ENCODE measurements at regions not wholly inside any gene's neighbourhood (a gene's known extent, or its start where the extent isn't known, plus 50 kb on each side); places are given as distances from the start of the nearest gene placed in this dataset.

GRCh38 chr18:60662491-60662890, 289.9 kb upstream of the MC4R start:
- no peak for DNase-seq
- no peaks in the 10 kb centered on the region for H3K4me1 Mint-ChIP-seq
- H3K27me3 Mint-ChIP-seq = no peaks in the 10 kb centered on the region
- no peak overlapping the region for H3K4me3 Mint-ChIP-seq
- H3K36me3 Mint-ChIP-seq = no peaks in the 10 kb centered on the region
- CTCF ChIA-PET = no interaction called here
- no peak overlapping the region for H3K27ac Mint-ChIP-seq
- H3K9me3 Mint-ChIP-seq = peaks cover 12% of the 10 kb centered on the region

- Mint-ChIP-seq H3K27me3 (no peaks in the 10 kb centered on the region), H3K36me3 (no peaks in the 10 kb centered on the region), H3K27ac (no peak overlapping the region), H3K4me3 (no peak overlapping the region), H3K4me1 (no peaks in the 10 kb centered on the region), H3K9me3 (peaks cover 12% of the 10 kb centered on the region)
- CTCF ChIA-PET = no interaction called here
- no peak for DNase-seq
Measured at GRCh38 chr18:60663060-60663989, 290.8 kb upstream of the MC4R start.

- DNase-seq = no peak
- H3K9me3 Mint-ChIP-seq = peaks cover 12% of the 10 kb centered on the region
- H3K4me1 Mint-ChIP-seq = no peaks in the 10 kb centered on the region
- no peak overlapping the region for H3K27ac Mint-ChIP-seq
- CTCF ChIA-PET = no interaction called here
- no peaks in the 10 kb centered on the region for H3K27me3 Mint-ChIP-seq
- H3K36me3 Mint-ChIP-seq = no peaks in the 10 kb centered on the region
- no peak overlapping the region for H3K4me3 Mint-ChIP-seq
Measured at GRCh38 chr18:60664736-60665135, 292.2 kb upstream of the MC4R start.

GRCh38 chr18:60667016-60667415, 294.4 kb upstream of the MC4R start:
- no peaks in the 10 kb centered on the region for H3K4me1 Mint-ChIP-seq
- DNase-seq = no peak
- H3K9me3 Mint-ChIP-seq = peaks cover 12% of the 10 kb centered on the region
- CTCF ChIA-PET = no interaction called here
- H3K27ac Mint-ChIP-seq = no peak overlapping the region
- H3K27me3 Mint-ChIP-seq = no peaks in the 10 kb centered on the region
- no peaks in the 10 kb centered on the region for H3K36me3 Mint-ChIP-seq
- H3K4me3 Mint-ChIP-seq = no peak overlapping the region

- DNase-seq = no peak
- no peak overlapping the region for H3K4me3 Mint-ChIP-seq
- H3K4me1 Mint-ChIP-seq = no peaks in the 10 kb centered on the region
- H3K27ac Mint-ChIP-seq = no peak overlapping the region
- no peaks in the 10 kb centered on the region for H3K27me3 Mint-ChIP-seq
- no peaks in the 10 kb centered on the region for H3K36me3 Mint-ChIP-seq
- CTCF ChIA-PET = no interaction called here
- peaks cover 7% of the 10 kb centered on the region for H3K9me3 Mint-ChIP-seq
Measured at GRCh38 chr18:60668583-60668982, 296.0 kb upstream of the MC4R start.

GRCh38 chr18:60669938-60670337, 297.4 kb upstream of the MC4R start:
- CTCF ChIA-PET = no interaction called here
- Mint-ChIP-seq H3K4me3 (no peak overlapping the region), H3K4me1 (no peaks in the 10 kb centered on the region), H3K36me3 (no peaks in the 10 kb centered on the region), H3K27ac (no peak overlapping the region), H3K27me3 (no peaks in the 10 kb centered on the region), H3K9me3 (no peaks in the 10 kb centered on the region)
- no peak for DNase-seq

GRCh38 chr18:60671021-60671420, 298.4 kb upstream of the MC4R start:
- Mint-ChIP-seq H3K4me1 (no peaks in the 10 kb centered on the region), H3K27me3 (no peaks in the 10 kb centered on the region)
- CTCF ChIA-PET = no interaction called here

GRCh38 chr18:60675126-60675525, 302.6 kb upstream of the MC4R start:
- Mint-ChIP-seq H3K36me3 (no peaks in the 10 kb centered on the region), H3K9me3 (no peaks in the 10 kb centered on the region), H3K27me3 (no peaks in the 10 kb centered on the region), H3K4me3 (no peak overlapping the region), H3K4me1 (no peaks in the 10 kb centered on the region), H3K27ac (no peak overlapping the region)
- no peak for DNase-seq
- CTCF ChIA-PET = no interaction called here

More at GRCh38 chr18:60671021-60671420, 298.4 kb upstream of the MC4R start:
- no peak for DNase-seq
- Mint-ChIP-seq H3K36me3 (no peaks in the 10 kb centered on the region), H3K27ac (no peak overlapping the region), H3K9me3 (no peaks in the 10 kb centered on the region), H3K4me3 (no peak overlapping the region)

- Mint-ChIP-seq H3K9me3 (no peaks in the 10 kb centered on the region), H3K27me3 (no peaks in the 10 kb centered on the region), H3K4me3 (no peak overlapping the region), H3K36me3 (no peaks in the 10 kb centered on the region), H3K27ac (no peak overlapping the region), H3K4me1 (no peaks in the 10 kb centered on the region)
- CTCF ChIA-PET = no interaction called here
- DNase-seq = no peak
Measured at GRCh38 chr18:60675801-60676200, 303.2 kb upstream of the MC4R start.

GRCh38 chr18:60676815-60677214, 304.2 kb upstream of the MC4R start:
- DNase-seq = no peak
- CTCF ChIA-PET = no interaction called here
- Mint-ChIP-seq H3K4me3 (no peak overlapping the region), H3K27me3 (no peaks in the 10 kb centered on the region), H3K4me1 (no peaks in the 10 kb centered on the region), H3K36me3 (no peaks in the 10 kb centered on the region), H3K9me3 (no peaks in the 10 kb centered on the region), H3K27ac (no peak overlapping the region)

GRCh38 chr18:60684843-60685513, 312.4 kb upstream of the MC4R start:
- H3K27me3 Mint-ChIP-seq = no peaks in the 10 kb centered on the region
- H3K9me3 Mint-ChIP-seq = no peaks in the 10 kb centered on the region
- H3K4me1 Mint-ChIP-seq = no peaks in the 10 kb centered on the region
- no peaks in the 10 kb centered on the region for H3K36me3 Mint-ChIP-seq
- H3K27ac Mint-ChIP-seq = no peak overlapping the region
- no peak overlapping the region for H3K4me3 Mint-ChIP-seq
- CTCF ChIA-PET = no interaction called here
- no peak for DNase-seq

- H3K27me3 Mint-ChIP-seq = no peaks in the 10 kb centered on the region
- no peak overlapping the region for H3K4me3 Mint-ChIP-seq
- H3K27ac Mint-ChIP-seq = no peak overlapping the region
- no peaks in the 10 kb centered on the region for H3K36me3 Mint-ChIP-seq
- CTCF ChIA-PET = no interaction called here
- H3K9me3 Mint-ChIP-seq = no peaks in the 10 kb centered on the region
- no peak for DNase-seq
- no peaks in the 10 kb centered on the region for H3K4me1 Mint-ChIP-seq
Measured at GRCh38 chr18:60686142-60686541, 313.6 kb upstream of the MC4R start.

GRCh38 chr18:60691061-60691460, 318.5 kb upstream of the MC4R start:
- no peak overlapping the region for H3K4me3 Mint-ChIP-seq
- H3K9me3 Mint-ChIP-seq = peaks cover 3% of the 10 kb centered on the region
- H3K27me3 Mint-ChIP-seq = no peaks in the 10 kb centered on the region
- CTCF ChIA-PET = no interaction called here
- H3K4me1 Mint-ChIP-seq = no peaks in the 10 kb centered on the region
- no peaks in the 10 kb centered on the region for H3K36me3 Mint-ChIP-seq
- no peak overlapping the region for H3K27ac Mint-ChIP-seq
- no peak for DNase-seq

- Mint-ChIP-seq H3K4me1 (no peaks in the 10 kb centered on the region), H3K36me3 (no peaks in the 10 kb centered on the region), H3K4me3 (no peak overlapping the region), H3K27ac (no peak overlapping the region), H3K9me3 (peaks cover 3% of the 10 kb centered on the region), H3K27me3 (no peaks in the 10 kb centered on the region)
- CTCF ChIA-PET = no interaction called here
- no peak for DNase-seq
Measured at GRCh38 chr18:60693426-60693825, 320.9 kb upstream of the MC4R start.

GRCh38 chr18:60698901-60699300, 326.3 kb upstream of the MC4R start:
- no peak for DNase-seq
- Mint-ChIP-seq H3K4me1 (no peaks in the 10 kb centered on the region), H3K36me3 (no peaks in the 10 kb centered on the region), H3K27me3 (no peaks in the 10 kb centered on the region), H3K9me3 (no peaks in the 10 kb centered on the region), H3K4me3 (no peak overlapping the region), H3K27ac (no peak overlapping the region)
- CTCF ChIA-PET = no interaction called here

Data from activated naive CD4-positive, alpha-beta T cell treated with anti-CD3 and anti-CD28 coated beads, Interleukin-2, amount 10 ng/mL, durations not matched to agents 7 days and 5 days (primary cell).